ENCODE measurements at regions not wholly inside any gene's neighbourhood (a gene's known extent, or its start where the extent isn't known, plus 50 kb on each side); places are given as distances from the start of the nearest gene placed in this dataset.

GRCh38 chr12:114866331-114866730 lies 182.4 kb upstream of the TBX3 start:
- Histone ChIP-seq H3K9me3 (ENCODE audit: low read length) (no peaks in the 10 kb centered on the region), H3F3A (ENCODE audit: insufficient read depth, low read length) (no peaks in the 10 kb centered on the region), H3K4me2 (ENCODE audit: low read length) (no peak overlapping the region), H3K36me3 (ENCODE audit: insufficient read depth, low read length) (no peaks in the 10 kb centered on the region), H3K79me2 (ENCODE audit: insufficient read depth, low read length) (no peaks in the 10 kb centered on the region), H3K27ac (ENCODE audit: low read depth, low read length, poor library complexity, severe bottlenecking) (no peak overlapping the region), H3K4me1 (ENCODE audit: insufficient read depth, low read length, severe bottlenecking) (no peaks in the 10 kb centered on the region), H2AFZ (ENCODE audit: low read length) (no peak overlapping the region), H3K9ac (ENCODE audit: low read length) (no peak overlapping the region), H4K20me1 (ENCODE audit: insufficient read depth, low read length) (no peaks in the 10 kb centered on the region), H3K4me3 (ENCODE audit: low read depth, low read length, poor library complexity, severe bottlenecking) (no peak overlapping the region), H3K9me2 (ENCODE audit: low read depth, low read length) (no peaks in the 10 kb centered on the region), H3K27me3 (ENCODE audit: insufficient read depth, low read length) (no peaks in the 10 kb centered on the region)
- TF ChIP-seq EZH2 (IDR thresholded peaks at IDR 0.05; ENCODE audit: borderline replicate concordance, low read length) (no peak), CTCF (IDR thresholded peaks at IDR 0.05; ENCODE audit: low read length) (no peak)

- Histone ChIP-seq H4K20me1 (ENCODE audit: insufficient read depth, low read length) (no peaks in the 10 kb centered on the region), H3K36me3 (ENCODE audit: insufficient read depth, low read length) (no peaks in the 10 kb centered on the region), H3K9ac (ENCODE audit: low read length) (no peak overlapping the region), H3F3A (ENCODE audit: insufficient read depth, low read length) (no peaks in the 10 kb centered on the region), H3K9me3 (ENCODE audit: low read length) (no peaks in the 10 kb centered on the region), H2AFZ (ENCODE audit: low read length) (no peak overlapping the region), H3K4me3 (ENCODE audit: low read depth, low read length, poor library complexity, severe bottlenecking) (no peak overlapping the region), H3K27ac (ENCODE audit: low read depth, low read length, poor library complexity, severe bottlenecking) (no peak overlapping the region), H3K79me2 (ENCODE audit: insufficient read depth, low read length) (no peaks in the 10 kb centered on the region), H3K9me2 (ENCODE audit: low read depth, low read length) (no peaks in the 10 kb centered on the region), H3K4me2 (ENCODE audit: low read length) (no peak overlapping the region), H3K27me3 (ENCODE audit: insufficient read depth, low read length) (no peaks in the 10 kb centered on the region), H3K4me1 (ENCODE audit: insufficient read depth, low read length, severe bottlenecking) (no peaks in the 10 kb centered on the region)
- no peak for TF ChIP-seq EZH2 (IDR thresholded peaks at IDR 0.05; ENCODE audit: borderline replicate concordance, low read length)
These were observed 181.0 kb upstream of the TBX3 start for GRCh38 chr12:114864837-114865551.

- H3K9me2 ChIP-seq (ENCODE audit: low read depth, low read length) = no peaks in the 10 kb centered on the region; the same call in 1 of the 2 replicates
- H3K36me3 ChIP-seq (ENCODE audit: insufficient read depth, low read length) = no peaks in the 10 kb centered on the region
- no peak overlapping the region for H3K4me2 ChIP-seq (ENCODE audit: low read length)
- no peaks in the 10 kb centered on the region for H3K4me1 ChIP-seq (ENCODE audit: insufficient read depth, low read length, severe bottlenecking)
- TF ChIP-seq EZH2 (IDR thresholded peaks at IDR 0.05; ENCODE audit: borderline replicate concordance, low read length) (no peak), CTCF (IDR thresholded peaks at IDR 0.05; ENCODE audit: low read length) (no peak)
- no peak overlapping the region for H2AFZ ChIP-seq (ENCODE audit: low read length)
- no peaks in the 10 kb centered on the region for H4K20me1 ChIP-seq (ENCODE audit: insufficient read depth, low read length)
- H3K9me3 ChIP-seq (ENCODE audit: low read length) = no peaks in the 10 kb centered on the region
- no peak overlapping the region for H3K27ac ChIP-seq (ENCODE audit: low read depth, low read length, poor library complexity, severe bottlenecking)
- H3F3A ChIP-seq (ENCODE audit: insufficient read depth, low read length) = no peaks in the 10 kb centered on the region
- H3K79me2 ChIP-seq (ENCODE audit: insufficient read depth, low read length) = no peaks in the 10 kb centered on the region
- no peak overlapping the region for H3K4me3 ChIP-seq (ENCODE audit: low read depth, low read length, poor library complexity, severe bottlenecking)
- no peaks in the 10 kb centered on the region for H3K27me3 ChIP-seq (ENCODE audit: insufficient read depth, low read length)
- H3K9ac ChIP-seq (ENCODE audit: low read length) = no peak overlapping the region
These were observed 179.9 kb upstream of the TBX3 start for GRCh38 chr12:114863911-114864310.

- no peak overlapping the region for H3K9ac ChIP-seq (ENCODE audit: low read length)
- no peaks in the 10 kb centered on the region for H4K20me1 ChIP-seq (ENCODE audit: insufficient read depth, low read length)
- H3K9me2 ChIP-seq (ENCODE audit: low read depth, low read length) = no peaks in the 10 kb centered on the region; the same call in 1 of the 2 replicates
- no peaks in the 10 kb centered on the region for H3K9me3 ChIP-seq (ENCODE audit: low read length)
- no peaks in the 10 kb centered on the region for H3K4me1 ChIP-seq (ENCODE audit: insufficient read depth, low read length, severe bottlenecking)
- no peaks in the 10 kb centered on the region for H3K36me3 ChIP-seq (ENCODE audit: insufficient read depth, low read length)
- H2AFZ ChIP-seq (ENCODE audit: low read length) = no peak overlapping the region
- no peaks in the 10 kb centered on the region for H3K27me3 ChIP-seq (ENCODE audit: insufficient read depth, low read length)
- H3K79me2 ChIP-seq (ENCODE audit: insufficient read depth, low read length) = no peaks in the 10 kb centered on the region
- H3K4me3 ChIP-seq (ENCODE audit: low read depth, low read length, poor library complexity, severe bottlenecking) = no peak overlapping the region
- H3K27ac ChIP-seq (ENCODE audit: low read depth, low read length, poor library complexity, severe bottlenecking) = no peak overlapping the region
- no peaks in the 10 kb centered on the region for H3F3A ChIP-seq (ENCODE audit: insufficient read depth, low read length)
- TF ChIP-seq EZH2 (IDR thresholded peaks at IDR 0.05; ENCODE audit: borderline replicate concordance, low read length) (no peak), CTCF (IDR thresholded peaks at IDR 0.05; ENCODE audit: low read length) (no peak)
- no peak overlapping the region for H3K4me2 ChIP-seq (ENCODE audit: low read length)
These were observed 177.0 kb upstream of the TBX3 start for GRCh38 chr12:114860969-114861368.

Data from OCI-LY1 (cell line).